ENCODE measurements at regions not wholly inside any gene's neighbourhood (a gene's known extent, or its start where the extent isn't known, plus 50 kb on each side); places are given as distances from the start of the nearest gene placed in this dataset.

DNA sequence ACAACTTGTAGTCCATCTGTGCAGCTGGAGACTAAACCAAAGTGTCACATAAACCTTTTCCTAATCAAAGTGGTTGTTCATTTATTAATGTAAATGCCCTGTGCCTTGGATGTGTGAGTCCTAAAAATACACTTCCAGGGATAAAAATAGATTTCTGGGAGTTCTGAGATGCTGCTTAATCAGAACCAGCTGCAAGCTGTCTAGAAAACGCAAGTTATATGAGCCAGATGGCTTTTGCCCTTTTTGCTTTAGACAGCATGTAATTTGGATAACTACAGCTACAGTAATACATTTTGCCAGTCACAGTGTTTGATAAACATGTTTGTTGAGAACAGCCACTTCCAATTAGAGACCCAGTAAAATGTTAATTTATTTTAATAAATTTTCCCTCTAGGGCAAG, 185.1 kb upstream of the PRPS1L1 start:
- TF ChIP-seq, protein P1, sequence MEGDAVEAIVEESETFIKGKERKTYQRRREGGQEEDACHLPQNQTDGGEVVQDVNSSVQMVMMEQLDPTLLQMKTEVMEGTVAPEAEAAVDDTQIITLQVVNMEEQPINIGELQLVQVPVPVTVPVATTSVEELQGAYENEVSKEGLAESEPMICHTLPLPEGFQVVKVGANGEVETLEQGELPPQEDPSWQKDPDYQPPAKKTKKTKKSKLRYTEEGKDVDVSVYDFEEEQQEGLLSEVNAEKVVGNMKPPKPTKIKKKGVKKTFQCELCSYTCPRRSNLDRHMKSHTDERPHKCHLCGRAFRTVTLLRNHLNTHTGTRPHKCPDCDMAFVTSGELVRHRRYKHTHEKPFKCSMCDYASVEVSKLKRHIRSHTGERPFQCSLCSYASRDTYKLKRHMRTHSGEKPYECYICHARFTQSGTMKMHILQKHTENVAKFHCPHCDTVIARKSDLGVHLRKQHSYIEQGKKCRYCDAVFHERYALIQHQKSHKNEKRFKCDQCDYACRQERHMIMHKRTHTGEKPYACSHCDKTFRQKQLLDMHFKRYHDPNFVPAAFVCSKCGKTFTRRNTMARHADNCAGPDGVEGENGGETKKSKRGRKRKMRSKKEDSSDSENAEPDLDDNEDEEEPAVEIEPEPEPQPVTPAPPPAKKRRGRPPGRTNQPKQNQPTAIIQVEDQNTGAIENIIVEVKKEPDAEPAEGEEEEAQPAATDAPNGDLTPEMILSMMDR (conservative IDR thresholded peaks at IDR 0.05; ENCODE audit: low read length) = no peak
- no peak for TF ChIP-seq EZH2phosphoT487 (IDR thresholded peaks at IDR 0.05; ENCODE audit: borderline replicate concordance, low read depth, low read length)
